K562 (cell line): ENCODE measurements at regions not wholly inside any gene's neighbourhood (a gene's known extent, or its start where the extent isn't known, plus 50 kb on each side); places are given as distances from the start of the nearest gene placed in this dataset.

ENCODE experiments used
- EP300 ChIP-seq: IDR thresholded peaks from 2 replicates; pipeline ENCODE4 v1.6.1; 2012; ENCODE audit warnings: low read length, improper control_type of control experiment
- HNRNPL ChIP-seq: fragments of 200-400 bp; formaldehyde crosslinking; IDR thresholded peaks from 2 replicates; pipeline ENCODE4 v1.6.1; 2017; ENCODE audit warnings: low read depth, mild to moderate bottlenecking, low read length
- KDM2B ChIP-seq: fragments of 250-450 bp; sonication (Bioruptor Pico); IDR thresholded peaks from 2 replicates; pipeline ENCODE4 v1.8.0; 2021; ENCODE audit warnings: mild to moderate bottlenecking, moderate library complexity
- KLF6 ChIP-seq: fragments of 250-450 bp; sonication (Bioruptor Pico); IDR thresholded peaks from 2 replicates; pipeline ENCODE4 v1.4.0; 2020; ENCODE audit warnings: mild to moderate bottlenecking, moderate library complexity, borderline replicate concordance
- MAFF ChIP-seq: IDR thresholded peaks from 2 replicates; pipeline ENCODE4 v1.6.1; 2012; ENCODE audit warnings: low read length, improper control_type of control experiment
- MAFK ChIP-seq: IDR thresholded peaks from 2 replicates; pipeline ENCODE4 v1.6.1; 2011; ENCODE audit warnings: low read length, improper control_type of control experiment
- MEF2A ChIP-seq: IDR thresholded peaks from 2 replicates; pipeline ENCODE4 v1.6.1; 2011; ENCODE audit warnings: low read depth, mild to moderate bottlenecking, low read length, moderate library complexity; ENCODE audit not compliant: control insufficient read depth
- MXD1 ChIP-seq: fragments of 250-450 bp; sonication (Bioruptor Pico); IDR thresholded peaks from 2 replicates; pipeline ENCODE4 v1.8.0; 2021; ENCODE audit warnings: borderline replicate concordance, mild to moderate bottlenecking, moderate library complexity; ENCODE audit not compliant: poor library complexity, severe bottlenecking
- OTX1 ChIP-seq: fragments of 450-650 bp; formaldehyde crosslinking; IDR thresholded peaks from 2 replicates; pipeline ENCODE4 v1.4.0; 2022; ENCODE audit warnings: mild to moderate bottlenecking
- PTRF ChIP-seq: fragments of 450-650 bp; IDR thresholded peaks from 2 replicates; pipeline ENCODE4 v1.6.1; 2016; ENCODE audit warnings: mild to moderate bottlenecking, missing genetic modification characterization, missing compliant biosample characterization
- SMARCA4 ChIP-seq: fragments of 450-650 bp; IDR thresholded peaks from 2 replicates; pipeline ENCODE4 v1.6.1; 2016
- SMARCE1 ChIP-seq: fragments of 450-650 bp; IDR thresholded peaks from 2 replicates; pipeline ENCODE4 v1.7.1; 2016; ENCODE audit warnings: mild to moderate bottlenecking
- U2AF1 ChIP-seq: fragments of 200-400 bp; formaldehyde crosslinking; optimal IDR thresholded peaks from 2 replicates; pipeline ENCODE3; 2017; ENCODE audit warnings: mild to moderate bottlenecking, low read depth, low read length, moderate library complexity
- ZNF217 ChIP-seq: sonication (generic); formaldehyde crosslinking; IDR thresholded peaks from 2 replicates; pipeline ENCODE4 v1.8.0; 2022; ENCODE audit warnings: mild to moderate bottlenecking, missing genetic modification reagents
- ZNF778 ChIP-seq: fragments of 450-650 bp; formaldehyde crosslinking; IDR thresholded peaks from 2 replicates; pipeline ENCODE4 v1.4.0; 2020; ENCODE audit warnings: mild to moderate bottlenecking, moderate library complexity
- TF ChIP-seq, protein P1 (sequence below): fragments of 450-650 bp; IDR thresholded peaks from 2 replicates; pipeline ENCODE4 v1.7.1; 2018; ENCODE audit warnings: mild to moderate bottlenecking, low read depth; ENCODE audit not compliant: partially characterized antibody
- TF ChIP-seq, protein P2 (sequence below): sonication (generic); formaldehyde crosslinking; IDR thresholded peaks from 2 replicates; pipeline ENCODE4 v1.8.0; 2022; ENCODE audit warnings: missing genetic modification reagents, mild to moderate bottlenecking, moderate library complexity, borderline replicate concordance
- TF ChIP-seq, protein P3 (sequence below): fragments of 250-450 bp; sonication (Bioruptor Pico); IDR thresholded peaks from 2 replicates; pipeline ENCODE4 v1.8.0; 2022; ENCODE audit warnings: inconsistent platforms
- TF ChIP-seq, protein P4 (sequence below): IDR thresholded peaks from 3 replicates; pipeline ENCODE4 v1.6.1; 2011; ENCODE audit warnings: borderline replicate concordance, mild to moderate bottlenecking, moderate library complexity; ENCODE audit not compliant: insufficient read length; ENCODE audit errors: extremely low read depth

DNA sequence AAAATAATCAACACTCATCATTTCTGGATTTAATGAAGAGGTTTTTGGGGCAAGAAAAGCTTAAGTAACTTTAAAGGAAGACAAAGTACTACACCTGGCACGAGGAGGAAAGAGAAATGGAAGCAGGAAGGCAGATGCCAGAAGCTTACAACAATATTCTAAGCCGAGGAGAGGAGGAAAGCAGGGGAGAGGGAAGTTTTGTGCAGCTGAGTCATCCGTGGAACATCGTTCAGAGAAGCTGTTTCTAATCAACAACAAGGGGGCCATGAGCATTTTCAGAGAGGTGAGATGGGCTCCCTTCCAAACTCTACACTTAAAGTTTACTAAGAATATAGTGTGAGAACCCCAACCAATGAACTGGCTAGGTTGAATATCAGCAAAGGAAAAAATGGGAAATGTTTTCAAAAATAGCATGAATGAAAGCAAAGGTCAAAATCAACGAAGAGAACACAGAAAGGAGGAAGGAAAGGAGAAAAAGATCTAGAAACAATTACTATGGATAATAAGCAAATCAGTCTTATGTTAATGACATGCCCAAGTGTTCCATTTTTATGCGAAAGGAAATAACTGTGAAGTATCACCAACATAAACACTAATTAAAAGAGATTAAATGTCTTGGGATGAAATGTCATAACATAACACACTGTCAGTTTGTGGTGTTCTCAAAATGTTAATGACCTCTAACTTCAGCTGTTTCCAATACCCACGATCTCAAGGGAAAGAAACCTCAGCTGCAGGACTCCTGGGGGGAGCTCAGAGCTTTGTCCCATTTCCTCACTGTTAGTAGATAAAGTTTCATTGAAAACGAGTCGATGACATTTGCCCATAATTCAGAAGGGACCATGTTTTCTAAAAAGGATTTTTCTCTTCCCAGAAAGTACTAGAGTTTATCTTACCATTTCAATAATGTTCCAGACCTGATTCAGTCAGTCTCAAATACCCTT, 203.4 kb upstream of the STXBP5 start (continued):
- TF ChIP-seq, protein P1, sequence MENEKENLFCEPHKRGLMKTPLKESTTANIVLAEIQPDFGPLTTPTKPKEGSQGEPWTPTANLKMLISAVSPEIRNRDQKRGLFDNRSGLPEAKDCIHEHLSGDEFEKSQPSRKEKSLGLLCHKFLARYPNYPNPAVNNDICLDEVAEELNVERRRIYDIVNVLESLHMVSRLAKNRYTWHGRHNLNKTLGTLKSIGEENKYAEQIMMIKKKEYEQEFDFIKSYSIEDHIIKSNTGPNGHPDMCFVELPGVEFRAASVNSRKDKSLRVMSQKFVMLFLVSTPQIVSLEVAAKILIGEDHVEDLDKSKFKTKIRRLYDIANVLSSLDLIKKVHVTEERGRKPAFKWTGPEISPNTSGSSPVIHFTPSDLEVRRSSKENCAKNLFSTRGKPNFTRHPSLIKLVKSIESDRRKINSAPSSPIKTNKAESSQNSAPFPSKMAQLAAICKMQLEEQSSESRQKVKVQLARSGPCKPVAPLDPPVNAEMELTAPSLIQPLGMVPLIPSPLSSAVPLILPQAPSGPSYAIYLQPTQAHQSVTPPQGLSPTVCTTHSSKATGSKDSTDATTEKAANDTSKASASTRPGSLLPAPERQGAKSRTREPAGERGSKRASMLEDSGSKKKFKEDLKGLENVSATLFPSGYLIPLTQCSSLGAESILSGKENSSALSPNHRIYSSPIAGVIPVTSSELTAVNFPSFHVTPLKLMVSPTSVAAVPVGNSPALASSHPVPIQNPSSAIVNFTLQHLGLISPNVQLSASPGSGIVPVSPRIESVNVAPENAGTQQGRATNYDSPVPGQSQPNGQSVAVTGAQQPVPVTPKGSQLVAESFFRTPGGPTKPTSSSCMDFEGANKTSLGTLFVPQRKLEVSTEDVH, result no peak
- no peak for TF ChIP-seq EP300
- TF ChIP-seq KLF6 (CRISPR knock-in tag), result no peak
- TF ChIP-seq KDM2B (CRISPR knock-in tag), result no peak
- no peak for TF ChIP-seq MXD1 (CRISPR knock-in tag)
- no peak for TF ChIP-seq ZNF778
- TF ChIP-seq MAFK, result peak; percentile 27; the same call in 1 of the 2 replicates
- no peak for TF ChIP-seq MEF2A
- TF ChIP-seq SMARCA4, result peak; percentile 70; the same call in 1 of the 2 replicates
- TF ChIP-seq, protein P2, sequence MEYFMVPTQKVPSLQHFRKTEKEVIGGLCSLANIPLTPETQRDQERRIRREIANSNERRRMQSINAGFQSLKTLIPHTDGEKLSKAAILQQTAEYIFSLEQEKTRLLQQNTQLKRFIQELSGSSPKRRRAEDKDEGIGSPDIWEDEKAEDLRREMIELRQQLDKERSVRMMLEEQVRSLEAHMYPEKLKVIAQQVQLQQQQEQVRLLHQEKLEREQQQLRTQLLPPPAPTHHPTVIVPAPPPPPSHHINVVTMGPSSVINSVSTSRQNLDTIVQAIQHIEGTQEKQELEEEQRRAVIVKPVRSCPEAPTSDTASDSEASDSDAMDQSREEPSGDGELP, result no peak
- no peak for TF ChIP-seq ZNF217 (CRISPR knock-in tag)
- TF ChIP-seq, protein P3, sequence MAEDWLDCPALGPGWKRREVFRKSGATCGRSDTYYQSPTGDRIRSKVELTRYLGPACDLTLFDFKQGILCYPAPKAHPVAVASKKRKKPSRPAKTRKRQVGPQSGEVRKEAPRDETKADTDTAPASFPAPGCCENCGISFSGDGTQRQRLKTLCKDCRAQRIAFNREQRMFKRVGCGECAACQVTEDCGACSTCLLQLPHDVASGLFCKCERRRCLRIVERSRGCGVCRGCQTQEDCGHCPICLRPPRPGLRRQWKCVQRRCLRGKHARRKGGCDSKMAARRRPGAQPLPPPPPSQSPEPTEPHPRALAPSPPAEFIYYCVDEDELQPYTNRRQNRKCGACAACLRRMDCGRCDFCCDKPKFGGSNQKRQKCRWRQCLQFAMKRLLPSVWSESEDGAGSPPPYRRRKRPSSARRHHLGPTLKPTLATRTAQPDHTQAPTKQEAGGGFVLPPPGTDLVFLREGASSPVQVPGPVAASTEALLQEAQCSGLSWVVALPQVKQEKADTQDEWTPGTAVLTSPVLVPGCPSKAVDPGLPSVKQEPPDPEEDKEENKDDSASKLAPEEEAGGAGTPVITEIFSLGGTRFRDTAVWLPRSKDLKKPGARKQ (CRISPR knock-in tag), result no peak
- TF ChIP-seq PTRF, result no peak
- TF ChIP-seq OTX1, result no peak
- TF ChIP-seq U2AF1, result no peak
- TF ChIP-seq HNRNPL, result no peak
- peak; percentile 59; the same call in 1 of the 2 replicates for TF ChIP-seq MAFF
- TF ChIP-seq SMARCE1, result peak; percentile 36; the same call in 1 of the 2 replicates
- TF ChIP-seq, protein P4, sequence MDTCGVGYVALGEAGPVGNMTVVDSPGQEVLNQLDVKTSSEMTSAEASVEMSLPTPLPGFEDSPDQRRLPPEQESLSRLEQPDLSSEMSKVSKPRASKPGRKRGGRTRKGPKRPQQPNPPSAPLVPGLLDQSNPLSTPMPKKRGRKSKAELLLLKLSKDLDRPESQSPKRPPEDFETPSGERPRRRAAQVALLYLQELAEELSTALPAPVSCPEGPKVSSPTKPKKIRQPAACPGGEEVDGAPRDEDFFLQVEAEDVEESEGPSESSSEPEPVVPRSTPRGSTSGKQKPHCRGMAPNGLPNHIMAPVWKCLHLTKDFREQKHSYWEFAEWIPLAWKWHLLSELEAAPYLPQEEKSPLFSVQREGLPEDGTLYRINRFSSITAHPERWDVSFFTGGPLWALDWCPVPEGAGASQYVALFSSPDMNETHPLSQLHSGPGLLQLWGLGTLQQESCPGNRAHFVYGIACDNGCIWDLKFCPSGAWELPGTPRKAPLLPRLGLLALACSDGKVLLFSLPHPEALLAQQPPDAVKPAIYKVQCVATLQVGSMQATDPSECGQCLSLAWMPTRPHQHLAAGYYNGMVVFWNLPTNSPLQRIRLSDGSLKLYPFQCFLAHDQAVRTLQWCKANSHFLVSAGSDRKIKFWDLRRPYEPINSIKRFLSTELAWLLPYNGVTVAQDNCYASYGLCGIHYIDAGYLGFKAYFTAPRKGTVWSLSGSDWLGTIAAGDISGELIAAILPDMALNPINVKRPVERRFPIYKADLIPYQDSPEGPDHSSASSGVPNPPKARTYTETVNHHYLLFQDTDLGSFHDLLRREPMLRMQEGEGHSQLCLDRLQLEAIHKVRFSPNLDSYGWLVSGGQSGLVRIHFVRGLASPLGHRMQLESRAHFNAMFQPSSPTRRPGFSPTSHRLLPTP, result no peak
